Esophagus squamous epithelium (tissue), 5 donors: ENCODE measurements at regions not wholly inside any gene's neighbourhood (a gene's known extent, or its start where the extent isn't known, plus 50 kb on each side); places are given as distances from the start of the nearest gene placed in this dataset.

Experiments
- DNase-seq: peaks from one replicate; lab custom pipeline; 2025; lab: John Stamatoyannopoulos, UW
- H3K27ac ChIP-seq, 4 donors: fragments of 200-600 bp; sonication (generic); one replicate each; pipeline ENCODE4 v1.5.1; 2016 to 2019; ENCODE audit warnings: mild to moderate bottlenecking in 1 of 4
- H3K27me3 ChIP-seq, 4 donors: fragments of 200-600 bp; sonication (generic); 1 replicate in 3 of 4; 2 replicates in 1 of 4; pipeline versions ENCODE4 v1.5.1 to v1.6.0; 2017 to 2021; ENCODE audit warnings: antibody characterized with exemption in 1 of 4
- H3K36me3 ChIP-seq, 3 donors: fragments of 200-600 bp; sonication (generic); one replicate each; pipeline ENCODE4 v1.5.1; 2016 to 2019
- H3K4me1 ChIP-seq, 3 donors: fragments of 200-600 bp; sonication (generic); one replicate each; pipeline ENCODE4 v1.5.1; 2017 to 2019
- H3K4me3 ChIP-seq, 4 donors: fragments of 200-600 bp; sonication (generic); 1 replicate in 3 of 4; 2 replicates in 1 of 4; pipeline ENCODE4 v1.5.1; 2016 to 2019; ENCODE audit warnings: mild to moderate bottlenecking in 2 of 4, moderate library complexity in 1 of 4
- H3K9me3 ChIP-seq, 3 donors: fragments of 200-600 bp; sonication (generic); one replicate each; pipeline ENCODE4 v1.5.1; 2016 to 2019
- CTCF ChIP-seq, 6 experiments: fragments of 450-650 bp in 4 of 6; fragments of 200-600 bp in 2 of 6; sonication (generic) in 2 of 6; IDR thresholded peaks; one replicate each; pipeline ENCODE4 v1.5.1; 2016 to 2019; ENCODE audit warnings: antibody characterized with exemption in 6 of 6, mild to moderate bottlenecking in 4 of 6, moderate library complexity in 4 of 6
- POLR2A ChIP-seq, 4 donors: fragments of 450-650 bp; IDR thresholded peaks; one replicate each; pipeline ENCODE4 v1.6.1; 2017; ENCODE audit warnings: antibody characterized with exemption in 4 of 4, mild to moderate bottlenecking in 4 of 4, moderate library complexity in 3 of 4
- WGBS, 2 donors: methylation state at CpG; one replicate each; pipeline ENCODE4 v1.1.5; 2018; 5-methylcytosine and 5-hydroxymethylcytosine counted together
- intact Hi-C: fragments of 100-400 bp; cut with DNase I; formaldehyde crosslinking; loops from one replicate; pipeline ENCODE4 v1.15.0; 2022
- donor health status: DM: yes; HTN: yes; CAD: no.

GRCh38 chr7:114835861-114836260 is 86.0 kb upstream of the MDFIC start:
- no peak overlapping the region for H3K27ac ChIP-seq

DNA sequence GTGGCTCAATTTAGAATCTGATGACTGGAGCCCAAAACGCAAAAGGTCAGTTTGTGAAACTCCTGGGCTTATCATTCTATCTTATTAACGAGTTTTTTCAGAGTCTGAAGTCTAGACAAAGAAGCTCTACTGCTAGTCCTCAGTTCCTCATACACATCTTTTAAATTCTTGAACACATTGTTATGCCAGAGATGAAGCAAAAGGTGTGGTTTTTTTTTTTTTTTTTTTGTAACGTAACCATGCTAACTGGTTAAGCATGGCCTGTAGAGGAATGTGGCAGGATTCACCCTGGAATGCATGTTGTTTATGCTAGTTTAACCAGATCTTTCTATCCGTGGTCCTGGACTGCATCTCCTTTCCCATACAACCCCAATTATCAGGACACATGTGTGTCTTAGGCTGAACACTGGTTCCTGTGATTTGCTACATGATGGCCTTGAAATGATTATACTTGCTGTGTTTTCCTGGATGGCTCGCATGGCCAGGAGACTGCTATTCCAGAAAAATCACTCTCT is 79.3 kb upstream of the MDFIC start:
- Histone ChIP-seq H3K27me3 (no peaks in the 10 kb centered on the region), H3K9me3 (no peaks in the 10 kb centered on the region), H3K4me1 (no peaks in the 10 kb centered on the region), H3K27ac (no peak overlapping the region), H3K4me3 (no peak overlapping the region), H3K36me3 (no peaks in the 10 kb centered on the region)
- DNase-seq: no peak
- intact Hi-C loops: no loop called here
- TF ChIP-seq CTCF (IDR thresholded peaks at IDR 0.05): no peak
- no peak for TF ChIP-seq POLR2A (IDR thresholded peaks at IDR 0.05)
- WGBS, 2 donors: 68 to 74% methylated on average over 5 of the region's 5 CpGs

More at GRCh38 chr7:114835861-114836260, 86.0 kb upstream of the MDFIC start:
- TF ChIP-seq CTCF (IDR thresholded peaks at IDR 0.05): no peak
- no peak for TF ChIP-seq POLR2A (IDR thresholded peaks at IDR 0.05)
- intact Hi-C loops: no loop called here
- H3K27me3 ChIP-seq: no peaks in the 10 kb centered on the region
- H3K4me3 ChIP-seq: no peak overlapping the region
- H3K4me1 ChIP-seq: no peaks in the 10 kb centered on the region
- DNase-seq: no peak
- no peaks in the 10 kb centered on the region for H3K36me3 ChIP-seq
- H3K9me3 ChIP-seq: no peaks in the 10 kb centered on the region
- WGBS, 2 donors: 0% methylated on average over 1 of the region's 1 CpG

DNA sequence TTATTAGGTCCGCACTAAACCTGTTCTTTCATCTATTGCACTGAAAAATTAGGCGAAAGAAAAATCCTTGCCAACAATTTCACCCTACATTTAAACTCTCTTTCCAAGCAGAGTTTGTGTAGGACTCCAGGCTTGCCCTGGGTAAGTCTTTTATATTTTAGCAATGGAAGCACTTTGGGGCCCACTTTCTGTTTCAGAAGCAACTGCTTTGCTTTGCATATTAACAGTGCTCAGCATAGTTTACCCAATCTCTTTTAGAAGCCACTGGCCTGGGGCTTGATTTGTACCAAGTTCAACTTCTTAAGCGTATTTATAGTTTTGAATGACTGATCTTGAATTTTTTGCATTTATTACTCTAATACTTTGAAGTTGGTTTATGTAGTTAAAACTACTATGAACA is 78.8 kb upstream of the MDFIC start:
- TF ChIP-seq CTCF (IDR thresholded peaks at IDR 0.05): no peak
- no peak for TF ChIP-seq POLR2A (IDR thresholded peaks at IDR 0.05)
- 88 to 90% methylated on average over 3 of the region's 3 CpGs for WGBS, 2 donors
- Histone ChIP-seq H3K27me3 (no peaks in the 10 kb centered on the region), H3K27ac (no peak overlapping the region), H3K4me3 (no peak overlapping the region), H3K4me1 (no peaks in the 10 kb centered on the region), H3K36me3 (no peaks in the 10 kb centered on the region), H3K9me3 (no peaks in the 10 kb centered on the region)
- intact Hi-C loops: no loop called here
- no peak for DNase-seq

GRCh38 chr7:114851406-114852061 is 70.4 kb upstream of the MDFIC start:
- Histone ChIP-seq H3K27me3 (no peaks in the 10 kb centered on the region), H3K9me3 (no peaks in the 10 kb centered on the region), H3K4me3 (no peak overlapping the region), H3K4me1 (no peaks in the 10 kb centered on the region), H3K36me3 (no peaks in the 10 kb centered on the region), H3K27ac (no peak overlapping the region)
- intact Hi-C loops: no loop called here
- WGBS, 2 donors: 61 to 68% methylated on average over 3 of the region's 3 CpGs
- TF ChIP-seq CTCF (IDR thresholded peaks at IDR 0.05) (no peak), POLR2A (IDR thresholded peaks at IDR 0.05) (no peak)
- no peak for DNase-seq

GRCh38 chr7:114852293-114852692 is 69.6 kb upstream of the MDFIC start:
- Histone ChIP-seq H3K4me3 (no peak overlapping the region), H3K4me1 (no peaks in the 10 kb centered on the region), H3K27me3 (no peaks in the 10 kb centered on the region), H3K27ac (no peak overlapping the region), H3K9me3 (no peaks in the 10 kb centered on the region), H3K36me3 (no peaks in the 10 kb centered on the region)
- intact Hi-C loops: no loop called here
- DNase-seq: no peak
- TF ChIP-seq CTCF (IDR thresholded peaks at IDR 0.05) (no peak), POLR2A (IDR thresholded peaks at IDR 0.05) (no peak)
